ENCODE measurements at regions not wholly inside any gene's neighbourhood (a gene's known extent, or its start where the extent isn't known, plus 50 kb on each side); places are given as distances from the start of the nearest gene placed in this dataset.

DNA sequence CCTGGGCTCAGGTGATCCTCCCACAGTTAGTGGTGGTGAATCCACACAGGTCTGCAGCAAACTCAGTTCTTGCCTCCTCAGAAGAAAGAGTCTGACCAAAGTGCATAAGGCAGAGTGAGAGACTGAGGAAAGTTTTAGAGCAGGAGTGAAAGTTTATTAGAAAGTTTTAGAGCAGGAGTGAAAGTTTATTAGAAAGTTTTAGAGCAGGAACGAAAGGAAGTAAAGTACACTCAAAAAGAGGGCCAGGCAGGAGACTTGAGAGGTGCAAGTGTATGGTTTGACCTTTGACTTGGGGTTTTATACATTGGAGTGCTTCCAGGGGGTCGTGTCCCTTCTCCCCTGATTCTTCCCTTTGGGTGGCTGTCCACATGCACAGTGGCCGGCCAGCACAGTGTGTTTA is 84.2 kb downstream of the LSM3 start:
- H3K36me3 ChIP-seq (ENCODE audit: control insufficient read depth, insufficient read depth, low read length), result no peaks in the 10 kb centered on the region
- TF ChIP-seq CTCF (IDR thresholded peaks at IDR 0.05; ENCODE audit: insufficient read depth, low read length, severe bottlenecking), result no peak
- DNase-seq (ENCODE audit: low read depth) (no peak), FAIRE-seq (no peak)
- peaks cover 3% of the 10 kb centered on the region for H3K27me3 ChIP-seq (ENCODE audit: control insufficient read depth, insufficient read depth, low read length)
- no peak overlapping the region for H3K4me3 ChIP-seq (ENCODE audit: low read depth, low read length)

- TF ChIP-seq CTCF (IDR thresholded peaks at IDR 0.05; ENCODE audit: insufficient read depth, low read length, severe bottlenecking), result no peak
- Histone ChIP-seq H3K27me3 (ENCODE audit: control insufficient read depth, insufficient read depth, low read length) (peaks cover 3% of the 10 kb centered on the region), H3K36me3 (ENCODE audit: control insufficient read depth, insufficient read depth, low read length) (no peaks in the 10 kb centered on the region), H3K4me3 (ENCODE audit: low read depth, low read length) (no peak overlapping the region)
- no peak for DNase-seq (ENCODE audit: low read depth)
- FAIRE-seq, result no peak
Measured at GRCh38 chr3:14263317-14264005, 84.8 kb downstream of the LSM3 start.

GRCh38 chr3:14265246-14265962 is 86.8 kb downstream of the LSM3 start:
- TF ChIP-seq CTCF (IDR thresholded peaks at IDR 0.05; ENCODE audit: insufficient read depth, low read length, severe bottlenecking), result no peak
- no peak for FAIRE-seq
- peak; percentile 90 for DNase-seq (ENCODE audit: low read depth)
- Histone ChIP-seq H3K36me3 (ENCODE audit: control insufficient read depth, insufficient read depth, low read length) (no peaks in the 10 kb centered on the region), H3K27me3 (ENCODE audit: control insufficient read depth, insufficient read depth, low read length) (peaks cover 3% of the 10 kb centered on the region), H3K4me3 (ENCODE audit: low read depth, low read length) (no peak overlapping the region)

DNA sequence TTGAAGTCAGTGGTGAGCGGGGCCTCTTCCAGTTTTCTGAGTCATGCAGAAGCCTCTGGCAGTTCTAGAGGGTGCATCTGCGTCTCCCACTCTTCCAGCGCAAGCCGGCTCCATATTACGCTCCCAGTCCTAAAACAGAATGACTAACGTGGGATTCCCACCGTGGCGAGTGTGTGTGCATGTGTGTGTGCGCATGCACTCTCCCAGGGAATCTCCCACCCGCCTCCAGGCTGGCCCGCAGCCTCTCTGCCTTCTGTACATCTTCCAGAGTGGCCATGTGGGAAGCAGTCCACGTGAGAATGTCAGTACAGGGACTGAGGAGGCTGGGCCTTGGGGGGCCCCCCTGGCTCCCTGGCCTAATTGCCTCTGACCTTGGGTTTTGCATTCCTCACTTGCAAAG is 87.7 kb downstream of the LSM3 start:
- DNase-seq (ENCODE audit: low read depth), result no peak
- H3K4me3 ChIP-seq (ENCODE audit: low read depth, low read length), result no peak overlapping the region
- peaks cover 3% of the 10 kb centered on the region for H3K27me3 ChIP-seq (ENCODE audit: control insufficient read depth, insufficient read depth, low read length)
- H3K36me3 ChIP-seq (ENCODE audit: control insufficient read depth, insufficient read depth, low read length), result no peaks in the 10 kb centered on the region
- no peak for TF ChIP-seq CTCF (IDR thresholded peaks at IDR 0.05; ENCODE audit: insufficient read depth, low read length, severe bottlenecking)
- FAIRE-seq, result no peak

- H3K36me3 ChIP-seq (ENCODE audit: control insufficient read depth, insufficient read depth, low read length), result no peaks in the 10 kb centered on the region
- no peak for TF ChIP-seq CTCF (IDR thresholded peaks at IDR 0.05; ENCODE audit: insufficient read depth, low read length, severe bottlenecking)
- DNase-seq (ENCODE audit: low read depth), result peak; percentile 53
- no peaks in the 10 kb centered on the region for H3K27me3 ChIP-seq (ENCODE audit: control insufficient read depth, insufficient read depth, low read length)
- no peak overlapping the region for H3K4me3 ChIP-seq (ENCODE audit: low read depth, low read length)
- FAIRE-seq, result no peak
Measured at GRCh38 chr3:14267976-14268375, 89.4 kb downstream of the LSM3 start.
